T-helper 17 cell (primary cell): ENCODE measurements at regions not wholly inside any gene's neighbourhood (a gene's known extent, or its start where the extent isn't known, plus 50 kb on each side); places are given as distances from the start of the nearest gene placed in this dataset.

ENCODE experiments used
- ATAC-seq: fragments of 150-1000 bp; cut with Tn5 transposase; 2 replicates; pipeline ENCODE4 v1.10.0; 2021; ENCODE audit warnings: mild to moderate bottlenecking, moderate library complexity
- DNase-seq, 3 donors: peaks; one replicate each; pipeline versions ENCODE4 v3.0.0 to v3.0.0-alpha.2; 2020 to 2021
- H3K9me3 ChIP-seq: one replicate; pipeline ENCODE4 v1.7.0; 2013; ENCODE audit warnings: low read length, mild to moderate bottlenecking; ENCODE audit not compliant: control insufficient read depth, poor library complexity, severe bottlenecking
- H3K27ac Mint-ChIP-seq: one replicate; pipeline ENCODE4 v1.8.0; 2022; ENCODE audit warnings: mild to moderate bottlenecking, moderate library complexity, mixed read lengths
- H3K27me3 Mint-ChIP-seq: one replicate; pipeline ENCODE4 v1.8.0; 2022; ENCODE audit warnings: mixed read lengths
- H3K36me3 Mint-ChIP-seq: one replicate; pipeline ENCODE4 v1.8.0; 2022; ENCODE audit warnings: low read depth, mixed read lengths
- H3K4me1 Mint-ChIP-seq: one replicate; pipeline ENCODE4 v1.8.0; 2022; ENCODE audit warnings: mild to moderate bottlenecking, mixed read lengths
- H3K4me3 Mint-ChIP-seq: one replicate; pipeline ENCODE4 v1.8.0; 2022; ENCODE audit warnings: mild to moderate bottlenecking, moderate library complexity, mixed read lengths

DNA sequence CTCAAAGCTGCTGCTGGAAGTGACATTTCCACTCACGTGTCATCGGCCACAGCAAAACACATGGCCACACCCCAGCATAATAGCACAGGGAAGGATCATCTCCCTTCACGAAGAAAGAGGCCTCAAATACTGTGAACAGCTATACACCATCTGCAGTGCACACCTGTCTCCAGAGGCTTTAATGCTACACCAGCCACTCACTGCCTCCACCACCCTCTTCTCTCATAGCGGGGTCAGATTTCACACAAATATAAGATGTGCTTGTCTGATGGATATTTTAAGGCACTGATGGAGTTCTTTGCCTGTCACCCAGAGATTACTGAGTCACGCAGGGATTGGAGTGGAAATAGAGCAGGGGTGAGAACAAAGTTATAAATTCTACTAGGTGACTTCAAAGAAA, 374.0 kb downstream of the ZNF516 start:
- Mint-ChIP-seq H3K36me3 (no peaks in the 10 kb centered on the region), H3K27me3 (no peaks in the 10 kb centered on the region), H3K27ac (no peak overlapping the region), H3K4me3 (no peak overlapping the region), H3K4me1 (no peaks in the 10 kb centered on the region)
- ATAC-seq (no peak), DNase-seq (no peak)
- no peaks in the 10 kb centered on the region for H3K9me3 ChIP-seq

DNA sequence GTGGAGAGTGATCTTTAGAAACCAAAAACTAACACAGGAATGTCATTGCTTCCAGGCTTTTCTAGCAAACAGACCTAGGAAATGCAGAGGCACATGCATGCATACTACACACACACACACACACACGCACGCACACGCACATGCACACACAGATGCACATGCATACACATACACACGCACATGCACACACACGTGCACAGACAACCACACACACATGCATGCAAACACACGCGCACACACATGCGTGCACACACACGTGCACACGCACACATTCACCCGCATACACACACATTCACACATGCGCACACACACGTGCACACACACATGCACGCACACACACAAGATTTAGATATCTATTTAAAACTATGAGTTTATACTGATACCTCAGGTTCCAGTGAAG, 379.5 kb downstream of the ZNF516 start:
- H3K27me3 Mint-ChIP-seq, result peaks cover 6% of the 10 kb centered on the region
- H3K4me1 Mint-ChIP-seq, result no peaks in the 10 kb centered on the region
- no peaks in the 10 kb centered on the region for H3K9me3 ChIP-seq
- ATAC-seq, result no peak
- H3K4me3 Mint-ChIP-seq, result no peak overlapping the region
- no peak overlapping the region for H3K27ac Mint-ChIP-seq
- no peak for DNase-seq
- no peaks in the 10 kb centered on the region for H3K36me3 Mint-ChIP-seq

DNA sequence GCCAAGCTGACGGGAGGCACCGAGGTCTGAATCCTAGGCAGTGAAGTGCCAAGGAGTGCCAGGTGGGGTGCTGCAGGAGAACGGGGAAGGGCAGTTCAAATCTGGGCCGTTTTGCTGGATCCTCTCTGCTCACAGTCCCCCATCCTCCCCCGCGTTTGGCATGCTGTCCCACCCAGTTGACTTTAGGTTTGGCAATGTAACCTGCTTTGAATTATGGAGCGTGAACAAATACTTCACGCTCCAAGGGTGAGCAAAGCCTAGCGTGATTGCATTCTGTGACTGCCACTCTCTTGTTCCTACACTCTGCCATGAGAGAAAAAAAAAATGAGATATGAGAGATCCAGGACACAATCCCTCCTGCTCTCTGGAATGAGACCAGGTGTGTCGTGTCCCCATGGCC, 381.9 kb downstream of the ZNF516 start:
- ATAC-seq (no peak), DNase-seq (no peak)
- Mint-ChIP-seq H3K27me3 (peaks cover 6% of the 10 kb centered on the region), H3K4me3 (no peak overlapping the region), H3K36me3 (no peaks in the 10 kb centered on the region), H3K4me1 (no peaks in the 10 kb centered on the region), H3K27ac (no peak overlapping the region)
- no peaks in the 10 kb centered on the region for H3K9me3 ChIP-seq

DNA sequence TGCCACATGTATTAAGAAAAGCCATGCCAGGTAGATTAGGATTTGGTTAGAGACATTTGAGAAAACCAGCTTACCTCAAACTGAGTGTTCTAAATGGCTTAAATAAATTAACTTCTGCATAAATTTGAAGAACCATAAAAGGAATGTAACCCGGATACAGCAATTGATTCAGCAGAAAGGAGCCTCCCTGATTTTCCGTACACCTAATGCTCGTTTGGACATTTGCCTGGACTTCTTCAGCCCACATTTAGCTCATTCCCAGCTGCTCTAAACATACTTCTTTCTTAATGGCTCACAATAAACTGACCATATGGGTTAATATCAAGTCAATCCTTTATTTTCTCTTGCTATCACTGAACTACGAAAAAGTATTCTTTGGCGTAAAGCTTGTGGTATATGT, 392.4 kb downstream of the ZNF516 start:
- Mint-ChIP-seq H3K27ac (no peak overlapping the region), H3K36me3 (no peaks in the 10 kb centered on the region), H3K27me3 (peaks cover 9% of the 10 kb centered on the region), H3K4me3 (no peak overlapping the region), H3K4me1 (no peaks in the 10 kb centered on the region)
- H3K9me3 ChIP-seq, result no peaks in the 10 kb centered on the region
- DNase-seq (no peak), ATAC-seq (no peak)

DNA sequence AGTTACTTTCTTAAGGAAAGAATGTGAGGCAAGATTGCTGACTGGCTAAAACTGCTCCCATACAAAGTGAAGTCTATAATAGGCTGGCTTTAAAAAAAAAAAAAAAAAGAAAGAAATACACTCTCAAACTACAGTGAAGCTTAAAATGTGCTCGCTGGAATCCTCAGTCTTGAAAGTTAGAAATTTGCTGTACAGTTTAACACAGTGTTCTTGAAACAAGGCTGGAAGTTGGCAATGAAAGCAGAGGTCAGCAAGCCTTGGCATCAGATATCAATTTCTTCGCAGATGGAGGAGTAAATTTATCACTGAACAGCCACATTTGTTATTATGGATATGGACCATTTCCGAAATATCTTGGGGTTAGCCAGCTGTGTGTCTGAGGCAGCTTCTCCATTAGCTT, 392.9 kb downstream of the ZNF516 start:
- H3K27me3 Mint-ChIP-seq, result peaks cover 10% of the 10 kb centered on the region
- no peaks in the 10 kb centered on the region for H3K36me3 Mint-ChIP-seq
- H3K27ac Mint-ChIP-seq, result no peak overlapping the region
- no peaks in the 10 kb centered on the region for H3K4me1 Mint-ChIP-seq
- DNase-seq (no peak), ATAC-seq (no peak)
- no peaks in the 10 kb centered on the region for H3K9me3 ChIP-seq
- no peak overlapping the region for H3K4me3 Mint-ChIP-seq

DNA sequence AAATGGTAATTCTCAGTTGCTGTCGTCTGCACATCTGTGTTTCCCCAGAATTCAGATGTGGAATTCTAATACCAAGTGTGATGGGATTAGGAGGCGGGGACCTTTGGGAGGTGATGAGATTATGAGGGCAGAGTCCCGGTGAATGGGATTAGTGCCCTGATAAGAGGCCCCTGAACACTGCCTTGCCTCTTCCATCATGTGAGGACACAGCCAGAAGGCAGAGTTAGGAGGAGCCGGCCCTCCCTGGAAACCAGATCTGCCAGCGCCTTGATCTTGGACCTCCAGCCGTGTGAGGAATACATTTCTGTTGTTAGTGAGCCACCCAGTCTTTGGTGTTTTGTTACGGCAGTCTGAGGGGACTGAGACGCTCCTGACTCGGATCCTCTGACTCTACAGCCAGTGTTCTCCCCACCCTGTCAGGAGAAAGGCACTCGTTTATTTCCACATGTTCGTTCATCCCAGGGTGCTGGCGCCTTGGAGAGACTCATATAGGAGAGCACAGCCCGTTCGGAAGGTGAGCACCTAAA, 395.0 kb downstream of the ZNF516 start:
- no peak for DNase-seq

DNA sequence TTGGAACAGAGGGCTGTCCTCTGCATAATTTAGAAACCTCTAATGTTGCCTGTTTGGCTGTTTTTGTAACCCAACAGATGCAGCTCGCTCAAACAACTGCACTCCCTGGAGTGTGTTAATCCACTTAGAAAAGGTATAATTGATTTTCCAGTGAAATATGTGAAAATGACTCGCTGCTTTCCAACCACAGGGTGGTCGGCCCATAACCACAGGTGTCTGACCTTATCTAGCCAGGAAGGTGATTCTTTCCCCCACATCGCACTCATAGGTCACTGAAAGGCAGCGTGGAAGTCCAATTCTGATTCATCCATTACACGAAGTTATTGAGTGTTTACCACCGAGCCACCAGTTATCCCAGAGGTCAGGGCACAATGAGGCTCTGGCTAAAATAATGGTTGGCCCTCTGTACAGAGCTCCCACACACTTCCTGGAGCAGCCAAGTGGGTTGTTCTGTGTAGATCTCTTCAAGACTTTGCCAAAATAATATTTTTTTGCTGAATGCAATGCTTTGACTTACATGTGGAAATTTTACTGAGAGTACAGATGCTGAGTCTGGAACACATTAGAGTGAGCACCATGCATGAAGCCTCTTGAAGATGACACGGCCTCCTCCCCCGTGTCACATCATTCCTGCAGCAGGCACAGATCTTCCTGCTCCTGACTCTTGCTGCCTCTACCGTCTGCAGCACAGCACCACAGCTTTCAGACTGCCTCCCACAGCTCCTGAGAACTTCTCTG, 396.2 kb downstream of the ZNF516 start:
- ATAC-seq (no peak), DNase-seq (no peak)
- Mint-ChIP-seq H3K4me1 (no peaks in the 10 kb centered on the region), H3K27me3 (peaks cover 16% of the 10 kb centered on the region), H3K4me3 (no peak overlapping the region), H3K36me3 (no peaks in the 10 kb centered on the region), H3K27ac (no peak overlapping the region)
- H3K9me3 ChIP-seq, result no peaks in the 10 kb centered on the region

More for the DNA sequence above, 395.0 kb downstream of the ZNF516 start:
- peaks cover 16% of the 10 kb centered on the region for H3K27me3 Mint-ChIP-seq
- no peaks in the 10 kb centered on the region for H3K9me3 ChIP-seq
- H3K4me1 Mint-ChIP-seq, result no peaks in the 10 kb centered on the region
- no peak overlapping the region for H3K4me3 Mint-ChIP-seq
- no peaks in the 10 kb centered on the region for H3K36me3 Mint-ChIP-seq
- no peak for ATAC-seq
- no peak overlapping the region for H3K27ac Mint-ChIP-seq

DNA sequence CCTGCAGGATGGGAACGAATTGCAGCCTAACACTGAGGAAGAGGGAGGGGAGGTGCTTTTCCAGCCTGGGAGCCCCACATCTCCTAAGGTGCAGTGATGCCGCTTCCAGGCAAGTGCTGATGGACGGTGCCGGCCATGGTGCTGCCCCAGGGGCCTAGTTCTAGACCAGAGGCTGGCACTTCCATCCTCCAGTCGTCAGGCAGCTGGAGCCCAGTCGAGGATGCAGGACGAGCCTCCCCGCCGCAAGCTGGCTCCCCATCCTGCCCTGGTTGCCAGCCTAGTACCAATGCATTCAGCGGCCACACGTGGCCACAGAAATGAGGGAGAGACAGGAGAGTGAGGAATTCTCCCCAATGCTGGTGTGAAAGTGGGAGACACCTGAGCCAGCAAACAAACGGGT, 413.5 kb downstream of the ZNF516 start:
- H3K9me3 ChIP-seq, result no peaks in the 10 kb centered on the region
- Mint-ChIP-seq H3K36me3 (no peaks in the 10 kb centered on the region), H3K4me1 (no peaks in the 10 kb centered on the region), H3K4me3 (no peak overlapping the region), H3K27ac (no peak overlapping the region), H3K27me3 (peaks cover 26% of the 10 kb centered on the region)
- DNase-seq (no peak), ATAC-seq (no peak)

DNA sequence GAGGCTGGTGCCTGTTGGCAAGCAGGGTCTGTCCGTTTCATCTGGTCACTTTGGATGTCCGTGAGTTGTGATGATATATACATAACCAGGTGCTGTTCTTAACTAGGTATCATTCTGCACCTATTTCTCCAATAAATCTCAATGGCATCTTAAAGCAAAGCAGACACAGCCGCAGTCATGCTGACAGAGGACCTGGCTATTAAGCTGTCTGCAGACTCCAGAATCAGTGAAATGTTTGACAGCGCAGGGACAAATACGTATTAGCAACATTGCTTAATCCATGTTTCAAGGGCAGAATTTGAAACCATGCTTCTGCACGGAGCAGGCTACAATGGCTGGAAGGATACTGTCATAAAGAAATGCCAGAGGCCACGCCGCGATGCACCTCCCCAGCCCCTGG, 414.6 kb downstream of the ZNF516 start:
- H3K36me3 Mint-ChIP-seq, result no peaks in the 10 kb centered on the region
- ATAC-seq (no peak), DNase-seq (no peak)
- peaks cover 32% of the 10 kb centered on the region for H3K27me3 Mint-ChIP-seq
- no peak overlapping the region for H3K27ac Mint-ChIP-seq
- H3K9me3 ChIP-seq, result no peaks in the 10 kb centered on the region
- no peak overlapping the region for H3K4me3 Mint-ChIP-seq
- no peaks in the 10 kb centered on the region for H3K4me1 Mint-ChIP-seq

DNA sequence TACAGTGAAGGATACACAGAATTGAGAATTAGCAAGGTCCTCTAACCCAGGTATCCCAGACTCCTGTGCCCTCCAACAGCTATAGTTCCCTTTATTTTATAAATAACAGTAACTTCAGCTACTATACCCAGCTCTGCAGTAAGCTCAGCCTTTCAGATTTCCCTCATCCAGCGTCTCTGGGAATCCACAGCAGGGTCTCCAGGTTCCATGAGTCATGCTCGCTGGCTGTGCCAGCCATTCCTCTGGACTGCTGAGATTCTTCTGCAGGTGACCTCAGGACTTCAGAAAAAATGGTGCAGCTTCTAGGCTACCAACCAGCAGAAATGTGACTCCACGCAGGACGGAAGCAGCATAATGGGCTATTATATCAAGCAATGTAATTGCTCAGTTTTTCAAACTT, 419.3 kb downstream of the ZNF516 start:
- Mint-ChIP-seq H3K27ac (no peak overlapping the region), H3K4me3 (no peak overlapping the region), H3K36me3 (no peaks in the 10 kb centered on the region), H3K27me3 (peaks cover 16% of the 10 kb centered on the region), H3K4me1 (no peaks in the 10 kb centered on the region)
- ATAC-seq, result no peak
- H3K9me3 ChIP-seq, result no peaks in the 10 kb centered on the region
- DNase-seq, result no peak

DNA sequence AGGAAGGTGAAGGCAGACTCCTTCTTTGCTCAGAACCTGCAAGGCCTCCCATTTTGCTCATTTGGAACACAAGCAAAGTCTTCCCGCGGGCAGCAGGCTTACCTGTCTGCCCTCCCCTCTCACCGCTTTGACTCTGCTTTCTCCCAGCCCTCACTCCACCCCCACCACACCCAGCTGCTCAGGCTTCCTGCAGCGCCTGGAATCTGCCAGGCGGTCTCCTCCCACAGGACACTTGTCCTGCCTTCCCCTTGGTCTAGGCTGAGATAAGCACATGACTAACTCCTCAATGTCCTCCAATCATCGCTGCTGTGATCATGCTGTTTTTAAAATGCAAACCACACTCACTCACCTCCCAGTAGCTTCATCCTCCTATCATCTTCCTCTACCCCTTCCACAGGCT, 430.0 kb downstream of the ZNF516 start:
- H3K4me1 Mint-ChIP-seq, result no peaks in the 10 kb centered on the region
- peaks cover 7% of the 10 kb centered on the region for H3K27me3 Mint-ChIP-seq
- H3K4me3 Mint-ChIP-seq, result no peak overlapping the region
- H3K36me3 Mint-ChIP-seq, result no peaks in the 10 kb centered on the region
- H3K27ac Mint-ChIP-seq, result no peak overlapping the region
- H3K9me3 ChIP-seq, result no peaks in the 10 kb centered on the region
- ATAC-seq, result no peak
- no peak for DNase-seq

DNA sequence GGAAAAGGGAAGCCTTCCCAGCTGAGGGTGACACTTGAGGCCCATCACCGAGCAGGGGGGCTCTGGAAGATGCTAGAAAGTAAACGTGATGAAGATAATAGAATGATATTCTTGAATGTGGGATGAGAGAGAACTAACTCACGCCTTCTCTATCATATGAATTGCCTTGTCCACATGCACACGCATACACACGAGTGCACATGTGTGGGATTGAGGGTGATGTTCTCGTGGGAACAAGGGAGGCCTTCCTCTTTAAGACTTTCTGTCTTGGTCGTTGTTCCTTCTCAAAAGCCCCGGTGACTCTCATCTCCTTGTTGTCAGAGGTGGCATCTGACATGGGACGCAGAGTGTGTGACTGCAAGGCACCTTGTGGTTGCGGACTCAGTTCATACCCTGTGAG, 436.9 kb downstream of the ZNF516 start:
- DNase-seq (no peak), ATAC-seq (no peak)
- Mint-ChIP-seq H3K36me3 (no peaks in the 10 kb centered on the region), H3K4me3 (no peak overlapping the region), H3K27me3 (peaks cover 5% of the 10 kb centered on the region), H3K4me1 (no peaks in the 10 kb centered on the region), H3K27ac (no peak overlapping the region)
- no peaks in the 10 kb centered on the region for H3K9me3 ChIP-seq

DNA sequence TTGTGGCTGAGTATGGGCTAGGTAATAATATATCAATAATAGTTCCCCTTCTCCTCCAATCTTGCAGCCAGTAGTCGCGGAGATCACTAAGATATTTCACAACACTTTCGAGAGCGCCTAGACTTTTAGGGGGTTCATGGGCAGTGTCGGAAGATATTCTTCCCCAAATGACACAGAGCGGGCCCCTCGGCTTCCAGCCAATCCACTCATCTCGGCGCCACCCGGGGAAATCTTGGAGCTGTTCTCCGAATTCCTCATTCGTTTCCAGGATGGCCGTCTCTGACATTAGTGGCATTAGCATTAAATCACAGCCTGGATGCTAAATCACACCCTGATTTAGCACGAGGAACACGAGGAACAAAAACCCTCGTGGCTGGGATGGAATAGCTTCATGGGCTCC, 437.7 kb downstream of the ZNF516 start:
- Mint-ChIP-seq H3K4me1 (no peaks in the 10 kb centered on the region), H3K27ac (no peak overlapping the region), H3K36me3 (no peaks in the 10 kb centered on the region), H3K4me3 (no peak overlapping the region), H3K27me3 (peaks cover 5% of the 10 kb centered on the region)
- no peak for DNase-seq
- H3K9me3 ChIP-seq, result no peaks in the 10 kb centered on the region
- ATAC-seq, result no peak

DNA sequence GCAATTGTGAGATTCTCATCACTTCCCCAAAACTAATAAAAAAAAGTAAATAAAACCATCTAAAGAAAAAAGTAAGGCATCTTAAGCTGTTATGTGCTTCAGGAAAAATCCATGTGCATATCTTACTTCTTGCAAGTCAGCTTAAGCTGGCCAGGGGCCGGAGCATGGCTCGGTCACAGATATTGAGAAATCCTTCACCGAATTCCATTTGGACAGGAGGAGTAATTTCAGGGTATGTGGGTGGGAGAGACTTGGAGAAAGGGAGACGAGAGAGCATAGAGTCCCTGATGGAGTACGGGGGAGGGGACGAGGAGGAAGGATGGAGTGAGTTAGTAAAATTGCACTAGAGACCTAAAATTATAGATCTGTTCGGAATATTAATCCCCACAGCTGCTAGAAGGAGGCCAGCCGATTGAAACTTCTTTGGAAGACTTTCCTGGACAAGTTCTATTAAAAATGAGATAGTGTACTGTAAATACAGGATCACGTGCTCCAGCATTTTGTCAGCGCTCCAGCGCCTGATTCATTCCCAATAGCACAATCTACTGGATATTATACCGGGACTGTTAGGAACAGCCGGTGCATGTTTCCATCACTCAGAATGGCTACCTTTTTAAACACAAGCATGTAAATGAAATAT, 438.5 kb downstream of the ZNF516 start:
- DNase-seq (no peak), ATAC-seq (no peak)
- Mint-ChIP-seq H3K4me3 (no peak overlapping the region), H3K4me1 (no peaks in the 10 kb centered on the region), H3K36me3 (no peaks in the 10 kb centered on the region), H3K27ac (no peak overlapping the region), H3K27me3 (peaks cover 5% of the 10 kb centered on the region)
- H3K9me3 ChIP-seq, result no peaks in the 10 kb centered on the region
